ENCODE measurements at regions not wholly inside any gene's neighbourhood (a gene's known extent, or its start where the extent isn't known, plus 50 kb on each side); places are given as distances from the start of the nearest gene placed in this dataset.
A peak's percentile ranks its signal among the peaks of the same experiment; 100 is the strongest.

- no peak for DNase-seq (ENCODE audit: low read depth in 1 of 2, low spot score in 1 of 2)
Measured at GRCh38 chr18:73861771-73862170, 285.9 kb downstream of the FBXO15 start.

- no peak for DNase-seq (ENCODE audit: low read depth in 1 of 2, low spot score in 1 of 2)
Measured at GRCh38 chr18:73859837-73860397, 287.7 kb downstream of the FBXO15 start.

GRCh38 chr18:73852789-73853549 lies 294.7 kb downstream of the FBXO15 start:
- no peak for DNase-seq (ENCODE audit: low read depth in 1 of 2, low spot score in 1 of 2)

- DNase-seq (ENCODE audit: low read depth in 1 of 2, low spot score in 1 of 2), result no peak
Measured at GRCh38 chr18:73850782-73851181, 296.9 kb downstream of the FBXO15 start.

GRCh38 chr18:73848656-73849055 lies 299.0 kb downstream of the FBXO15 start:
- no peak for DNase-seq (ENCODE audit: low read depth in 1 of 2, low spot score in 1 of 2)

GRCh38 chr18:73843455-73843854 lies 304.2 kb downstream of the FBXO15 start:
- DNase-seq (ENCODE audit: low read depth in 1 of 2, low spot score in 1 of 2), result no peak

- DNase-seq (ENCODE audit: low read depth in 1 of 2, low spot score in 1 of 2), result peak in 1 of 2 donors; percentile 6
Measured at GRCh38 chr18:73842795-73843394, 304.7 kb downstream of the FBXO15 start.

GRCh38 chr18:73841661-73842060 lies 306.0 kb downstream of the FBXO15 start:
- DNase-seq (ENCODE audit: low read depth in 1 of 2, low spot score in 1 of 2), result no peak

- DNase-seq (ENCODE audit: low read depth in 1 of 2, low spot score in 1 of 2), result no peak
Measured at GRCh38 chr18:73840319-73840945, 307.2 kb downstream of the FBXO15 start.

- no peak for DNase-seq (ENCODE audit: low read depth in 1 of 2, low spot score in 1 of 2)
Measured at GRCh38 chr18:73839441-73839840, 308.2 kb downstream of the FBXO15 start.

GRCh38 chr18:73838107-73838506 lies 309.5 kb downstream of the FBXO15 start:
- DNase-seq (ENCODE audit: low read depth in 1 of 2, low spot score in 1 of 2), result no peak

GRCh38 chr18:73835656-73836364 lies 311.8 kb downstream of the FBXO15 start:
- no peak for DNase-seq (ENCODE audit: low read depth in 1 of 2, low spot score in 1 of 2)

- no peak for DNase-seq (ENCODE audit: low read depth in 1 of 2, low spot score in 1 of 2)
Measured at GRCh38 chr18:73835039-73835438, 312.6 kb downstream of the FBXO15 start.

- no peak for DNase-seq (ENCODE audit: low read depth in 1 of 2, low spot score in 1 of 2)
Measured at GRCh38 chr18:73831688-73832087, 315.9 kb downstream of the FBXO15 start.

- DNase-seq (ENCODE audit: low read depth in 1 of 2, low spot score in 1 of 2), result no peak
Measured at GRCh38 chr18:73829146-73829545, 318.5 kb downstream of the FBXO15 start.

- no peak for DNase-seq (ENCODE audit: low read depth in 1 of 2, low spot score in 1 of 2)
Measured at GRCh38 chr18:73827801-73828200, 319.8 kb downstream of the FBXO15 start.

GRCh38 chr18:73826098-73826497 lies 321.5 kb downstream of the FBXO15 start:
- DNase-seq (ENCODE audit: low read depth in 1 of 2, low spot score in 1 of 2), result no peak

GRCh38 chr18:73824671-73825070 lies 323.0 kb downstream of the FBXO15 start:
- no peak for DNase-seq (ENCODE audit: low read depth in 1 of 2, low spot score in 1 of 2)

GRCh38 chr18:73812423-73812822 lies 335.2 kb downstream of the FBXO15 start:
- no peak for DNase-seq (ENCODE audit: low read depth in 1 of 2, low spot score in 1 of 2)

GRCh38 chr18:73807551-73808192 lies 340.0 kb downstream of the FBXO15 start:
- no peak for DNase-seq (ENCODE audit: low read depth in 1 of 2, low spot score in 1 of 2)

GRCh38 chr18:73805991-73806390 lies 341.6 kb downstream of the FBXO15 start:
- DNase-seq (ENCODE audit: low read depth in 1 of 2, low spot score in 1 of 2), result no peak
